ENCODE measurements at regions not wholly inside any gene's neighbourhood (a gene's known extent, or its start where the extent isn't known, plus 50 kb on each side); places are given as distances from the start of the nearest gene placed in this dataset.

GRCh38 chr15:52879145-52879544, 89.0 kb upstream of the ONECUT1 start:
- no peak for DNase-seq (ENCODE audit: low read depth)

DNA sequence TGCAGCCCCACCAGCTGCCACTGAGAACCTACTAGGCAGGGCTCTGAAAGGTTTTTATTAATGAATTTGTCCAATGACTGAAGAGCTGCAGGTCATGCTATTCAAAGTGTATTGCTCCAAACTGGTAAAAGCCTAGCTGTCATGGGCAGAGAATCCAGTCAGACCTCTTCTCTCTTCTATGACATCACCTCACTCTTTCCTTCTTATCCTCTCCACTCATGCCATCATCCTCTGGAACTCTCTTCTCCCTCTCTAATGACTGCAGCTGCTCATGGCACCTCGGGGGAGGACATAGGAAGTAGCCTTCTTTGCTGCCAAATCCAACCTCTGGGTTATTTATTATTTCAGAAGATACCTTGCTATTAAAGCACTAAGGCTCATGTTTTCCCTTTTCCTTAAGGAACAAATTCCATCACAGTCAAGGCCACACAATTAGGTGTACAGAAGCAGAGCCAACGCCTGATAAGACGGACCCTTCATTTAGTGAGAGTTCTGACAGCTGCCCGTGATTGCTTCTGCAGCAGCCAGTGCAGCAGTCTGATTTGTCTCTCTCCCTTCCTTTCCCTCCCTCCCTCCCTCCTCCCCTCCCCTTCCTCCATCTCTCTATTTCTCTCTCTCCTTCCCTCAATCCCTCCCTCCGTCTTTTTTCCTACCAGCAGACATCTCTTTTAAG, 87.0 kb upstream of the ONECUT1 start:
- no peak for DNase-seq (ENCODE audit: low read depth)

GRCh38 chr15:52872036-52872818, 82.1 kb upstream of the ONECUT1 start:
- DNase-seq (ENCODE audit: low read depth): no peak

- DNase-seq (ENCODE audit: low read depth): no peak
Measured at GRCh38 chr15:52870015-52870414, 79.9 kb upstream of the ONECUT1 start.

DNA sequence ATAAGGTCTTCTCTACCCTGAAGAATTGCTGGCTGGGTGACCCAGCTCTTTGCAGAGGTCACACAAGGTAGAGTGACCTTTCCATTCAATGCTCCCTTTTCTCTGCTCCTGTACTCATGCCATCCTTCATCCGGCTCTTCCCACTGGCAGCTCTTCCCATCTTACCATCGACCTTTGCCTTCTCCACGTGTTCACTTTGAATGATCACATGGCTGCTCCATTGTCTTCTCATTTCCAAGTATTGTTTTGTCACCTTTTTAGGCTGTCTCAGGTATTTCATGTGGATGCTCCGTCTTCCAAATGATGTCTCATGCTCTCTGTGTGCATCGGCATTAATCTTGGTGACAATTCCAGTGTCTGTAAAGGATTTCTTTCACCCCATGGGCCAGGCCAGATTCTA, 76.6 kb upstream of the ONECUT1 start:
- DNase-seq (ENCODE audit: low read depth): no peak

DNA sequence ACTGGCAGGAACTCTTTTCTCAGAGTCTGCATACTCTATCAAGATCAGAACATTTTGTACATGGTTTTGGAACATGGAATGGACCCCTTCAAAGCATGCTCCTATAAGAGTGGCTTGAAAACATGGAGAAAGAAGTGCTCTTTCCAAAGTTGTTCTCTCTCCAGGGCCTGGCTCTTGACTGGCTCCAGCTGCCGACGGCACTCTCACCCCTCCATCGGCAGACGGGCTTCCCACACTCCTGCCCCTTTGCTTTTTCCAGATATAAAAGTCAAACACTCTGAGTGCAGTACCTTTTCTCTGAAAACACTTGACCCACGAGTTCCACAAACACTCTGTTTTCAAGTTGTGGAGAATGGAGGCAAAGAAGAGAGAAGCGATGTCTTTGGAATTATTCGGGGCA, 72.5 kb upstream of the ONECUT1 start:
- no peak for DNase-seq (ENCODE audit: low read depth)

DNA sequence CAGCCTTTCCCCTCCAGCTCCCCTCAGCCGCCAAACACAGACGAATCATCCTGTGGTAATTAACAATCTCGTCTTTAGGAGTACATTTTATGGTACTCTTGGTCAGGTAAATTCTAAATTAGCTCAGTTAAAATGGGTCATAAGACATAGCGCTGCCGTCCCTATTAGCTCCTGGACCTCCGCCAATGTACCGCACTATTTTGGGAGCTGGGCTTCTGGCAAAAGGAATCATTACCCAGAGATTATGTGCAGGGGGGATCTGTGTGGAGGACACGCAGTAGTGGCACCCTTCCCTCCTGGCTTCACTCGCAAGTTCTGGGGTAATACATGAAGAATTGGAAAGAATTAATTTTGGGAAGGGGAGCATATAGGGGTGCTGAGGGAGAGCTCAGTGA, 68.6 kb upstream of the ONECUT1 start:
- no peak for DNase-seq (ENCODE audit: low read depth)

DNA sequence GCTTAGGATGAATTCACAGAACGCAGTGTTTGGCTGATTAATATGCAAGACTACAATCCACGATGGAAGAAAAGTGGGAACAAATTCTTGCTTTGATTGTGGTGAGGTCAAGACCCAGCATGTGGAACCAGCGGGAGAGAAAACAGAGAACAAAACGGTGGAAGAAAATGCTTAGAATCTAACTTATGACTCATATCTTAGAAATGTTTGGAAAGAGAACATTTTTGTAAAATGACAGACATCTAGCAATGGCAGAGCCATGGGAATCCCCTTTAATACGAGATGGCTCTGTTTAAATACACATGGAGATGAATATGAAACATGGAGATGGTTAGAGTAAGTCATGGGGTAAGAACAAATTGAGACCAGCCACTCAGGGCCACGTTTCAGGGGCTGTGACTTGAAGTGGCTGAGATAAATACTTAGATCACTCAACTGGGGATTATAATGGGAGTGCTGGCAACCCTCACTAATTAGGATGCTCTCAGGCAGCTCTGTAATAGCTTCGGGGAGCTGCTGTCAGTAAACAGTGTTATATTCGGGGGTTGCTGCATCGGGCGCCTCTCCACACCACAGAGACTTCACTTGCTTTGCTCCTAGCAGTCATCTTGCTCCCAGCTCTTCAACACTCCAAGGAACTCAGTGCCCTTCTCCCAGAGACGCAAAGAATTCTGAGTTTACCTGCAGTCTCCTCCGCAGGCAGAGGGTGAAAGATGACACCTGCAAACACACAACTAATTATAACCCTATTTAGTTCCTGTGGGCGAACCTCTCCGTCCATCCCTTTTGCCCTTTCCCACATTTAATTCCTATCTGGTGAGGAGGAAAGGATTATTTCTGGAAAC, 68.0 kb upstream of the ONECUT1 start:
- DNase-seq (ENCODE audit: low read depth): peak; percentile 12

- DNase-seq (ENCODE audit: low read depth): no peak
Measured at GRCh38 chr15:52857471-52857870, 67.3 kb upstream of the ONECUT1 start.

DNA sequence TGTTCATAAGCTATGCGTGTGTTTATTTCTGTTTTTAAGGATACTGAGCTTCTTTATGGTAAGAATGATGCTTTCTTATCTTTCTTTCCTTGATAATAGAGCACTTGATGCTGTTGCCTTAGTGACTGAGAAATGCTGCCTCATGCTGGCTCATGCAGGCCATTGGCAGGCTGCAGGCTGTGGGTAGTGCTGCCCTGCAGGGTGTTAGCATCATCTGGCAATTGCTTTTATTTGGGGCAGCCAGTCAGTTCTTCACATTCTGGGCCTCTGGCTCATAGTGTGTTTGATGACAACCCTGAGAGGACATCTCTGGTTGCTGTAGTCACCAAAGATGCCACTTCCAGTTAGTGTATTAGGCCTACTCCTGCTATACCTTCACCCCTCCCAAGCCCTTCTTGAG, 66.2 kb upstream of the ONECUT1 start:
- DNase-seq (ENCODE audit: low read depth): no peak

DNA sequence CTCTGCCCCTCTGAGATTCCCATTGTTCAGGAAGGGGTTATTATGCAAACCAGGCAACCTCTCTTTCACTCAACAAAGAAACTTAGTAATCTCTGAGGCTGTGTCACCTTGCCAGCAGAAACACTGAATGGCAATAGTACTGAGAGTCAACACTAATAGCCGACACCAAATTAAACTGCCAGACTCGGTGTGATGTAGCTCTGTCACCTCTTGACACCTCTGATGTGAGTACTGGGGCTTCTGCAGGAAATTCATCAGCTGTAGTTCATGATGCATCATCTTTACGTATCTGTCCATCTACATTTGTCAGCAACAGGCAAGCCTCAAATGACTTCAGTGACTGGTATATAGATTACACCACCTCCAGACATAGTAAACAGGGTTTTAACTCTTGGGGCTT, 65.0 kb upstream of the ONECUT1 start:
- no peak for DNase-seq (ENCODE audit: low read depth)

GRCh38 chr15:52844823-52845222, 54.7 kb upstream of the ONECUT1 start:
- DNase-seq (ENCODE audit: low read depth): no peak

All from renal cortical epithelial cell (primary cell).